Stimulated activated naive CD4-positive, alpha-beta T cell treated with Interleukin-2 at 50 U/mL for 16 hours (primary cell): ENCODE measurements at regions not wholly inside any gene's neighbourhood (a gene's known extent, or its start where the extent isn't known, plus 50 kb on each side); places are given as distances from the start of the nearest gene placed in this dataset.

Experiments used
- DNase-seq: peaks from one replicate; lab custom pipeline; 2025; lab: John Stamatoyannopoulos, UW

GRCh38 chr4:1542516-1543320 is 136.5 kb upstream of the NKX1-1 start:
- DNase-seq, result no peak

GRCh38 chr4:1542226-1542490 is 135.9 kb upstream of the NKX1-1 start:
- no peak for DNase-seq

- DNase-seq, result no peak
Measured at GRCh38 chr4:1541449-1542225, 135.4 kb upstream of the NKX1-1 start.

GRCh38 chr4:1540601-1541375 is 134.5 kb upstream of the NKX1-1 start:
- no peak for DNase-seq

- no peak for DNase-seq
Measured at GRCh38 chr4:1539859-1540600, 133.8 kb upstream of the NKX1-1 start.

- DNase-seq, result no peak
Measured at GRCh38 chr4:1538941-1539772, 132.9 kb upstream of the NKX1-1 start.

GRCh38 chr4:1538096-1538410 is 131.8 kb upstream of the NKX1-1 start:
- DNase-seq, result no peak

- no peak for DNase-seq
Measured at GRCh38 chr4:1537410-1538095, 131.3 kb upstream of the NKX1-1 start.

GRCh38 chr4:1536579-1537409 is 130.6 kb upstream of the NKX1-1 start:
- no peak for DNase-seq

GRCh38 chr4:1535926-1536578 is 129.8 kb upstream of the NKX1-1 start:
- DNase-seq, result no peak

- no peak for DNase-seq
Measured at GRCh38 chr4:1534876-1535526, 128.8 kb upstream of the NKX1-1 start.

- no peak for DNase-seq
Measured at GRCh38 chr4:1534095-1534872, 128.0 kb upstream of the NKX1-1 start.

GRCh38 chr4:1533501-1534064 is 127.3 kb upstream of the NKX1-1 start:
- DNase-seq, result no peak

GRCh38 chr4:1532549-1533395 is 126.5 kb upstream of the NKX1-1 start:
- DNase-seq, result no peak

- DNase-seq, result no peak
Measured at GRCh38 chr4:1531683-1532548, 125.7 kb upstream of the NKX1-1 start.

- no peak for DNase-seq
Measured at GRCh38 chr4:1530356-1530755, 124.1 kb upstream of the NKX1-1 start.
